ENCODE measurements at regions not wholly inside any gene's neighbourhood (a gene's known extent, or its start where the extent isn't known, plus 50 kb on each side); places are given as distances from the start of the nearest gene placed in this dataset.
"Not testable (repeated sequence)": the region's sequence is repeated elsewhere in the genome, so short reads cannot be mapped to it uniquely, and the experiment has no call there.

DNA sequence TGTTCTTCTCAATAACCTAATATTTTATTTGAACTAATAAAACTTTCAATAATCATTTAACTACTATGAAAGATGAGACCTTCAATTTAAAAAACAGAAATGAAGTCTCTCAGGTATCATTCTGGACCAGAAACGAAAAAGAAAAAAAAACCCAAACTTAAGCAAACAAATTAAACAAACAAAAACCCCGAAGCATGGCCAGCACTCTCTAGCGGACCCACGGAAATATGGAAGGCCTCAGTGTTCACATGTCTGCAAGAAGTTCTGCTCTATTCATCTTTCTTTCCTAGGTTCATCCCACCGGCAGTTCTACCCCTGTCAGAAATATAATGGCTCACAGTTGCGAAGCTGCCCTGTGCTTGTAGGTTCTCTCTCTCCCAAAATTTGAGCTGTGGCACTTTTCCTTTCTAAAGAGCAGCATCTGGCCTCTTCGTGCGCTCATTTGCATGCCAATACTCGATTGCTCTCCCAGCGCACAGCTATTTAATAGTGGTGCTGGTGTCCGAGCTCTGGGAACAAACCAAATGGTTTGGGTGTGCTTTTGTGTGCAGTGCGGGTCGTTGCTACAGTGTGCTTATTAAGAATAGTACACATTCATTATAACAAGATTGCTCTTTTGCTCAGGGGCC, 129.0 kb upstream of the ZEB2 start:
- H3K4me3 ChIP-seq (ENCODE audit: control insufficient read depth, low read depth, low read length): no peak overlapping the region
- DNase-seq (ENCODE audit: low read depth): no peak
- no peak for TF ChIP-seq CTCF (IDR thresholded peaks at IDR 0.05; ENCODE audit: control insufficient read depth, insufficient read depth, low read depth, low read length, missing control alignments)

DNA sequence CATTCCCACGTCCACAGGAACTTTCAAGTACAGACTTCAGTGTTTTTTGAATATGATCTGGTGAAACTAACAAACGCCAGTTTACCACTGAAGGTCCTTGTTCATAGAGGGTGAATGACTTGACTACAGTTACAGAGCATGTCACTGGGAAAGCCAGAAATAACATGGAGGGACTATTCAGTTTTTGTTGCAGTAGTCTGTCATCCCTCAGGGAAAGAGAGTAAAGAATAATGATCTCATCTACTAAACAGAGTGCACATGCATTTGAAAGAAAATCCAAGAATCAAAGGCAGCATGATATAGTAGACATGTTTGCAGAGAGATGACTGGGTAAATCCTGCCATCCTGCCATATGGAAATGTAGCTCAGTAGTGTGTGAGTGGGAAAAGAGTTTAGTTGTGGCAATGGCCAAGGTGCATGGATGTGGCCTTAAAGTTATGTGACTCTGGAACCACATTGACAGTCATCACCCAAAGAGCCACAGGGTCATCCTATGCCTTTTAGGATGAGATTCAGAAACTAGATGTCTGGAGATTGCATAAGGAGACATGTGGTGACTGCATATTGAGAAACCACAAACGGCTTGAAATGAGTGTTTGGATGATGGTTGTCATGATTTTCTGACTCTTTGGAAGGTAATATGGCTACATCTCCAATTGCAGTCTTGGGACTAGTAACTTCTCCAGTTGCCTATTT, 125.3 kb upstream of the ZEB2 start:
- TF ChIP-seq CTCF (IDR thresholded peaks at IDR 0.05; ENCODE audit: control insufficient read depth, insufficient read depth, low read depth, low read length, missing control alignments): no peak
- no peak overlapping the region for H3K4me3 ChIP-seq (ENCODE audit: control insufficient read depth, low read depth, low read length)
- no peak for DNase-seq (ENCODE audit: low read depth)

- TF ChIP-seq CTCF (IDR thresholded peaks at IDR 0.05; ENCODE audit: control insufficient read depth, insufficient read depth, low read depth, low read length, missing control alignments): no peak
- DNase-seq (ENCODE audit: low read depth): no peak
- no peak overlapping the region for H3K4me3 ChIP-seq (ENCODE audit: control insufficient read depth, low read depth, low read length)
Observed at GRCh38 chr2:144644549-144644948, 124.6 kb upstream of the ZEB2 start.

GRCh38 chr2:144643537-144644336, 123.8 kb upstream of the ZEB2 start:
- no peak for DNase-seq (ENCODE audit: low read depth)
- H3K4me3 ChIP-seq (ENCODE audit: control insufficient read depth, low read depth, low read length): no peak overlapping the region
- TF ChIP-seq CTCF (IDR thresholded peaks at IDR 0.05; ENCODE audit: control insufficient read depth, insufficient read depth, low read depth, low read length, missing control alignments): no peak

DNA sequence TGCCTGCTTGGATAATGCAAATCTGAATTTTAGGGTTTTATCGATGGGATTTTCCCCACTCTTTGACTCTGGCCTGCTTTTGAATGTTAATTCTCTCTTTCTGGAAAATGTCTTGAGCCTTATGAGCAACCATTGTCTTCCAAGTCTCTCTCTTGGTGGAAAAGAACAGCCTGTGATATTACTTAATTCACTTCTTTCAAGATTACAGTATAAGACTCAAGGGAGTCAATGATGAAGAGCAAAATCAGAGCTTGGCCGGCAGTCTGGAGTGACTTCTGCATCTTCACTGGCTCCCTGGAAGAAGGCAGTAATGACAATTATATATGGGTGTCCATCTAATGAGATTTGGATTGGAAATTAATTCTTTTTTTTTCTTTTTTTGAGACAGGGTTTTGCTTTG, 122.9 kb upstream of the ZEB2 start:
- no peak for DNase-seq (ENCODE audit: low read depth)
- TF ChIP-seq CTCF (IDR thresholded peaks at IDR 0.05; ENCODE audit: control insufficient read depth, insufficient read depth, low read depth, low read length, missing control alignments): no peak
- H3K4me3 ChIP-seq (ENCODE audit: control insufficient read depth, low read depth, low read length): no peak overlapping the region

DNA sequence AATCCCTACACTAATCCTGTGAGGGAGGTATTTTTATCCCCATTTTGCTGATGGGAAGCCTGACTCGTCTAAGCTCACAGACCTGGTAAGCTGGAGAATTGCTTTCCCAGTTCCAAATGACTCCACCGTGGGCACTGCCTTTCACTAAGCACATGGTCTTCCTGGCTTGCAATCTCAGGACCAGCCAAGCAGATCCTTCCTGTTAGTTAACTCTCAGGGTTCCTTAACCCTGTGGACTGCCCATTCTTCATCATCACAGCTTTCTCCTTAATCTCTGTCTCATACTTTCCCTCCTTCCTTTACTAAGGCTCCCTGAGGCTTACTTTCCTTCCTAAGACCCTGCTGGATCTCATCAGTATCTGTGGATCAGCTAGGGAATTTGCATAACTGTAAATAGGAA, 122.2 kb upstream of the ZEB2 start:
- no peak for DNase-seq (ENCODE audit: low read depth)
- H3K4me3 ChIP-seq (ENCODE audit: control insufficient read depth, low read depth, low read length): no peak overlapping the region
- no peak for TF ChIP-seq CTCF (IDR thresholded peaks at IDR 0.05; ENCODE audit: control insufficient read depth, insufficient read depth, low read depth, low read length, missing control alignments)

- not testable (repeated sequence) for H3K4me3 ChIP-seq (ENCODE audit: control insufficient read depth, low read depth, low read length); DNase-seq (ENCODE audit: low read depth)
Observed at GRCh38 chr2:144638250-144638649, 118.3 kb upstream of the ZEB2 start.

DNA sequence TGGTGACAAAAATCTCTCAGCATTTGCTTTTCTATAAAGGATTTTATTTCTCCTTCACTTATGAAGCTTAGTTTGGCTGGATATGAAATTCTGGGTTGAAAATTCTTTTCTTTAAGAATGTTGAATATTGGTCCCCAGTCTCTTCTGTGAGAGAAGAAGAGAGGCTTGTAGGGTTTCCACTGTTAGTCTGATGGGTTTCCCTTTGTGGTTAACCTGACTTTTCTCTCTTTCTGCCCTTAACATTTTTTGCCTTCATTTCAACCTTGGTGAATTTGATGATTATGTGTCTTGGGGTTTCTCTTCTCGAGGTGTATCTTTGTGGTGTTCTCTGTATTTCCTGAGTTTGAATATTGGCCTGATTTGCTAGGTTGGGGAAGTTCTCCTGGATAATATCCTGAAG, 116.9 kb upstream of the ZEB2 start:
- not testable (repeated sequence) for DNase-seq (ENCODE audit: low read depth); H3K4me3 ChIP-seq (ENCODE audit: control insufficient read depth, low read depth, low read length)
